ENCODE measurements at regions not wholly inside any gene's neighbourhood (a gene's known extent, or its start where the extent isn't known, plus 50 kb on each side); places are given as distances from the start of the nearest gene placed in this dataset.

- no peak for TF ChIP-seq EZH2phosphoT487 (IDR thresholded peaks at IDR 0.05; ENCODE audit: low read length)
- TF ChIP-seq, protein P1, sequence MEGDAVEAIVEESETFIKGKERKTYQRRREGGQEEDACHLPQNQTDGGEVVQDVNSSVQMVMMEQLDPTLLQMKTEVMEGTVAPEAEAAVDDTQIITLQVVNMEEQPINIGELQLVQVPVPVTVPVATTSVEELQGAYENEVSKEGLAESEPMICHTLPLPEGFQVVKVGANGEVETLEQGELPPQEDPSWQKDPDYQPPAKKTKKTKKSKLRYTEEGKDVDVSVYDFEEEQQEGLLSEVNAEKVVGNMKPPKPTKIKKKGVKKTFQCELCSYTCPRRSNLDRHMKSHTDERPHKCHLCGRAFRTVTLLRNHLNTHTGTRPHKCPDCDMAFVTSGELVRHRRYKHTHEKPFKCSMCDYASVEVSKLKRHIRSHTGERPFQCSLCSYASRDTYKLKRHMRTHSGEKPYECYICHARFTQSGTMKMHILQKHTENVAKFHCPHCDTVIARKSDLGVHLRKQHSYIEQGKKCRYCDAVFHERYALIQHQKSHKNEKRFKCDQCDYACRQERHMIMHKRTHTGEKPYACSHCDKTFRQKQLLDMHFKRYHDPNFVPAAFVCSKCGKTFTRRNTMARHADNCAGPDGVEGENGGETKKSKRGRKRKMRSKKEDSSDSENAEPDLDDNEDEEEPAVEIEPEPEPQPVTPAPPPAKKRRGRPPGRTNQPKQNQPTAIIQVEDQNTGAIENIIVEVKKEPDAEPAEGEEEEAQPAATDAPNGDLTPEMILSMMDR (IDR thresholded peaks at IDR 0.05; ENCODE audit: low read length): no peak
Observed at GRCh38 chr6:112502351-112503090, 155.4 kb downstream of the RFPL4B start.

All from MM.1S (cell line).